ENCODE measurements at regions not wholly inside any gene's neighbourhood (a gene's known extent, or its start where the extent isn't known, plus 50 kb on each side); places are given as distances from the start of the nearest gene placed in this dataset.

- in situ Hi-C loops (cut with HindIII; ENCODE audit: low pct_unique_long_range_greater_than_20kb, low sequenced_read_pairs): no loop called here
- no peak for DNase-seq (ENCODE audit: low read depth, low spot score)
These were observed 337.5 kb downstream of the ZSWIM6 start for GRCh38 chr5:61669531-61669930.

DNA sequence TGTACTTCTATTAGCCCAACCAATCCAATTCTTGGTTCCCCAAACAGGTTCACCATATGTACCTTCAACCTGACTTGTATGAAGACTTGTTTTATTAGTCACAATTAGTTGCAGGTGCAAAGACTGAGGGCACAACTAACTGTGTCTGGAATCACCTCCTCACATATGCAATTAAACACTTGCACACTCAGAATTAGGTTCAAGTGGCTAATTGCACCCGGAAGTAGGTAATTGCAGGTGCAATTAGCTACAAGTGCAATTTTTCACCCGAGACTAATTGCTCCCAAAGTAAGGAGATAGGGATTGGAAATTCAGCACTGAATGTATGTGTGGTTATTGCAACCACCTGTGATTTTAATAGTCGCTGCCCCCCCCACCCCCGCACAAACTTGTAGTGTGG is 338.9 kb downstream of the ZSWIM6 start:
- DNase-seq (ENCODE audit: low read depth, low spot score): no peak
- in situ Hi-C loops (cut with HindIII; ENCODE audit: low pct_unique_long_range_greater_than_20kb, low sequenced_read_pairs): no loop called here

DNA sequence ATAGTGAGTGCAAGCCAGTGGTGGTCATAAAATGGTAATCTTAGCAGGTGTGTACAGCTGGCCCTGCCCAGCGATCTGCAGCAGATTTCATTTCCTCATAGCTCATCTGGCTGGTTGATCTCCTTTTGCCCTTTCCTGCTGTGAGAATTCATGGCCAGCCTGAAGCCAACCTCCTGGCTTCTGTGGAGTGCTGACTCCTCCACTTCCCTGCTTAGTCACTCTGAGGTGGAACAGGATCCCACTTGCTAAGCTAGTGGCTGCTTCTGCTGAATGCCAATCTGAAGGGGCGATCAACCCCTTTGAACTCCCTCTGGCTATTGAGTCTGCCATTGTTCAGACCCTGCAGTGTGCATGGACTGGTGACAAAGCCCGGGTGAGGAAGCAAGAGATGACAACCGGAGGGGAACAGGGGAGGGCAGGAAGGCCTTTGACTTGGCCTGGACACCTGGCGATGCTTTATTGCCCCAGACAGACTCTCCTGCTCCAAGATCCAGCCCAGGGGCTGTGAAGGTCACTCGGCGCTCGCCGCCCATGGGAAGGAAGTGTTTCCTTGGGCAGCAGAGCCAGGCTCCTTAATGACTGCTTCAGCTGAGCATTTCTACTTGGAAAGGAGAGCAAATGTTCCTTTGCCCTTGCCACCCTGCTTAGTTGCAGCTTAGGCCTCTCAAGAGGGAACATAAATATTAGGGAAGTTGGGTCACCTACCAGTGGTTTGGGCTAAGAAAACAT is 341.1 kb downstream of the ZSWIM6 start:
- in situ Hi-C loops (cut with HindIII; ENCODE audit: low pct_unique_long_range_greater_than_20kb, low sequenced_read_pairs): no loop called here
- no peak for DNase-seq (ENCODE audit: low read depth, low spot score)

DNA sequence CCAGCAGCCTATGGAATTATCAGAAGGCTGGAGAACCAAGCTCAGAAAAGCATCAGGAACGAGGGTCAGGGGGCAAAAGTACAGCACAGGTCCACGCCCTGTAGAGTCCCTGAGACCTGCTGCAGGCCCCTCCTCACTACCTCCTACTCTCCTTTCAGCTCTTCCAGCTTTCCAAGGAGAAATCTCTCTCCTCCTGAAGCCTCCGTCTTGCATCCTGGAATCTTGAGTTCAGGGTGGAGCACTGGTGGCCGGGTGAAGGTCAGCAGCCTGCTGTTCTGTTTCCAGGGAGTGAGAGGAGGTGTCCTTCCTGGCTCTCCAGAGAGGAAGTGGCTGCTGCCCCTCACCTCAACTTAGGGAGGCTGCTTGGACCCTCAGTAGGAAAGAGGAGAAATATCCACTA is 342.3 kb downstream of the ZSWIM6 start:
- in situ Hi-C loops (cut with HindIII; ENCODE audit: low pct_unique_long_range_greater_than_20kb, low sequenced_read_pairs): no loop called here
- no peak for DNase-seq (ENCODE audit: low read depth, low spot score)

GRCh38 chr5:61675015-61675692 is 343.1 kb downstream of the ZSWIM6 start:
- DNase-seq (ENCODE audit: low read depth, low spot score): peak; percentile 58
- in situ Hi-C loops (cut with HindIII; ENCODE audit: low pct_unique_long_range_greater_than_20kb, low sequenced_read_pairs): no loop called here

- in situ Hi-C loops (cut with HindIII; ENCODE audit: low pct_unique_long_range_greater_than_20kb, low sequenced_read_pairs): no loop called here
- no peak for DNase-seq (ENCODE audit: low read depth, low spot score)
These were observed 345.2 kb downstream of the ZSWIM6 start for GRCh38 chr5:61677220-61677619.

DNA sequence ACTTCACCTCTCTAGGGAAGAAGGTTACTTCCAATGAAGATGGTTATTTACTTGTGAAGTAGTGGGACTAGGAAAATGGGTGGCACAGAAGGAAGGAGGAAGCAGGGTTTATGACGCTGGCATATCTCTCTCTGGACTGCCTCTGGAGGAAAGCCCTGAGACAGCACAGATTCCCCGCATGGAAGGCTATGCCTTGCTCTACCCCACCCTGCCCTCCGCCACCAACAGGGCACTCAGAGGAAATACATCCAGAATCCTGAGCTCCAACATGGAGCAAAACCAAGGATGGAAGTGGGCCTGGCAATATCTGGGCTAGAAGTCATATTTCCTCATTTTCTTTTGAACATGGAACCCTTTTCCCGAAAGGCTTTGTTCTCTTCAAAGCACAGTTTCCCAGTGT is 346.9 kb downstream of the ZSWIM6 start:
- in situ Hi-C loops (cut with HindIII; ENCODE audit: low pct_unique_long_range_greater_than_20kb, low sequenced_read_pairs): no loop called here
- peak; percentile 82 for DNase-seq (ENCODE audit: low read depth, low spot score)

- DNase-seq (ENCODE audit: low read depth, low spot score): no peak
- in situ Hi-C loops (cut with HindIII; ENCODE audit: low pct_unique_long_range_greater_than_20kb, low sequenced_read_pairs): no loop called here
These were observed 347.5 kb downstream of the ZSWIM6 start for GRCh38 chr5:61679562-61679961.

DNA sequence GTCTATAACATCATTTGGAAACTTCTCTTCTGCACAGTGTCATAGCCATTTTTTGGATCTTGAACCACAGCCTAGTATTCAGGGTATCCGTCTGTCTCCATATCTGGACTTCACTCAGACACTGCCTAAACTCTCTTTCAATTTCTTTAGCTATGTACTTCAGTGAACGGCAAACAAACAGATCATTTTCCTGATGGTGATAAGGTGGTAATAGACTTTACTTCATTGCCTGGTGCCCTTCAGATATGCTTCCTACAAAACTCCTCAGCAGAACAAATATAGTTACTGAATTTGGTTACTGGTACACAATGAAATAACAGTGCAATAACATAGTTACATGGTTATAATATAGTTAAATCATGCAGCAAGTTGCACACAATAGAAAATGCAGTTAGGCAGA is 348.2 kb downstream of the ZSWIM6 start:
- in situ Hi-C loops (cut with HindIII; ENCODE audit: low pct_unique_long_range_greater_than_20kb, low sequenced_read_pairs): no loop called here
- DNase-seq (ENCODE audit: low read depth, low spot score): no peak

GRCh38 chr5:61683148-61683547 is 351.1 kb downstream of the ZSWIM6 start:
- no peak for DNase-seq (ENCODE audit: low read depth, low spot score)

DNA sequence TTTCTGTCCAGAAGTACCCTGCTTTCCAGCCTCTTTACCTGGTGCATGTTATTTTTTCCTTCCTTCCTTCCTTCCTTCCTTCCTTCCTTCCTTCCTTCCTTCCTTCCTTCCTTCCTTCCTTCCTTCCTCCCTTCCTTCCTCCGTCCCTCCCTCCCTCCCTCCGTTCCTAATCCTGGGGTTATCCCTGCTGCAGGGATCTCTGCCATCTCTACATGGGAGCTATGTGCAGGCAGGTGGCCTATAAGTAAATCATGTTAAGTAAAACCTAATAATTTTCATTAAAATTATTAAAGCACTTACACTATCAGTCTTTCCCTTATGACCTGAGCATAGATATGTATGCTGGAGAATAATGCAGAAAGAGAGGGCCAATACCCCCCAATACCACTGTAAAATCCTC is 351.9 kb downstream of the ZSWIM6 start:
- in situ Hi-C loops (cut with HindIII; ENCODE audit: low pct_unique_long_range_greater_than_20kb, low sequenced_read_pairs): no loop called here

More at GRCh38 chr5:61683148-61683547, 351.1 kb downstream of the ZSWIM6 start:
- in situ Hi-C loops (cut with HindIII; ENCODE audit: low pct_unique_long_range_greater_than_20kb, low sequenced_read_pairs): no loop called here

DNA sequence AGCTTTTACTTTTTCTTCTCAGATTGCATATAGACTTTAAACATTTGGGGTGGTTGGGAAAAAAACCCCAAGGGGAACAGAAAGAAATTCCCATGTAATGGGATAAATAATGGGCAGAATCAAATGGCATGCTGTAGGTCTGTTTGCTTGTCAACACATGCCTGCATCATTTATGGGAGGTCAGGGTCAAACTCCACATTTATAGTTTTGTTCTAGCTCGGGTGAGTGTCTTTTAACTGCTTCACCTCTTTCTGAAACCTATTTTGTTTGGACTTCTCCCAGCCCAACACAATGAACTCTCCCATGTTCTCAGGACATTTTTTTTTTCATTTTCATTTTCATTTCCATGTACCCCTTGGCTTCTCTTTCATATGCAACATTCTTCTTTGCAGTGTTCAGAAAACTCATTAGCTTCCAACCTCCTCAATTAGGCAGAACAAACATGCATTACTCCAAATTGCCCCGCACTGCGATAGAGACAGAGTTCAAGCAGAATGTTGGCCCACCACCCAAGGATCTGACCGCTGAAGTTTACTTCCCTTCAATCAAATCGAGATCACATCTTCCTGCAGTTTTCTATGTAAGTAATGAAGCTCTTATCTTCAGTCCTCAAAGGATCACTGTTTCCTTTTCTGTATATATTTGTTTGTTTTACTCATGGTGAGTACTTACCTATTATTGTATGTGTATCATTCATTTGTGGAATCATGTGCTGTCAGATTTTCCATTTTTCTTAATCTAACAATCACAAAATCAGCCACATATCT is 354.6 kb downstream of the ZSWIM6 start:
- DNase-seq (ENCODE audit: low read depth, low spot score): no peak
- in situ Hi-C loops (cut with HindIII; ENCODE audit: low pct_unique_long_range_greater_than_20kb, low sequenced_read_pairs): no loop called here

More for the DNA sequence above, 351.9 kb downstream of the ZSWIM6 start:
- DNase-seq (ENCODE audit: low read depth, low spot score): no peak

- DNase-seq (ENCODE audit: low read depth, low spot score): no peak
- in situ Hi-C loops (cut with HindIII; ENCODE audit: low pct_unique_long_range_greater_than_20kb, low sequenced_read_pairs): no loop called here
These were observed 355.3 kb downstream of the ZSWIM6 start for GRCh38 chr5:61687371-61687770.

- in situ Hi-C loops (cut with HindIII; ENCODE audit: low pct_unique_long_range_greater_than_20kb, low sequenced_read_pairs): no loop called here
- no peak for DNase-seq (ENCODE audit: low read depth, low spot score)
These were observed 357.2 kb downstream of the ZSWIM6 start for GRCh38 chr5:61689153-61689846.

DNA sequence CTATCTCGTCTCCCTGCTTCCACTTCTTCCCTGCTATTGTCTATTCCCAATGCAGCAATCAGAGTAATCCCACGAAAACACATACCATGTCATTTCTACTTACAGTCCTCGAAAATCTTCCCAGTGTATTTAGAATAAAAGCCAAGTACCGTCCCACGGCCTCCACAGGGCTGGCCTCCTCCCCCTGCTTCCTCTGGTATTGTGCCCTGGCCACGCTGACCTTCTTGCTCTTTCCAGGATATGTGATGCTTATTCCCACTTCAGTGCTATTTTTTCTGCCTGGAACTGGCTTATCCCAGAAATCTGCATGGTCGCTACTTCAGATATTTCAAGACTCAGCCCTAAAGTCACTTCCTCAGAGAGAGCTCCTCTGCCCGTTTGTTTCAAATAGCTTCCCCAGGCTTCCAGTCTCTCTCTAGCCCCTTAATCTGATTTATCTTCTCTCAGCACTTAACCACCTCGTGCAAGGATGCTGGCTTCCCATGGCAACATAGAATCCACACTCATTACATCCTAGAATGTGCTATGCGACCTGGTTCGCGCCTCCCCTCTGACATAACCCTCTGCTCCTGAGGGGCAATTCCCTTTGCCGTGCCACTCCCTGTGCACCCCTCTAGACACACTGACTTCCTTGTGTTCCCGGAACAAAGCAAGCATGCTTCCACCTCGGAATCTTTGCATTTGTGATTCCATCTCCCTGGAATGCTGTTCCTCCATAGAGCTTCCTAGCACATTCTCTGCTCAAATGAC is 365.9 kb downstream of the ZSWIM6 start:
- DNase-seq (ENCODE audit: low read depth, low spot score): no peak
- in situ Hi-C loops (cut with HindIII; ENCODE audit: low pct_unique_long_range_greater_than_20kb, low sequenced_read_pairs): no loop called here

DNA sequence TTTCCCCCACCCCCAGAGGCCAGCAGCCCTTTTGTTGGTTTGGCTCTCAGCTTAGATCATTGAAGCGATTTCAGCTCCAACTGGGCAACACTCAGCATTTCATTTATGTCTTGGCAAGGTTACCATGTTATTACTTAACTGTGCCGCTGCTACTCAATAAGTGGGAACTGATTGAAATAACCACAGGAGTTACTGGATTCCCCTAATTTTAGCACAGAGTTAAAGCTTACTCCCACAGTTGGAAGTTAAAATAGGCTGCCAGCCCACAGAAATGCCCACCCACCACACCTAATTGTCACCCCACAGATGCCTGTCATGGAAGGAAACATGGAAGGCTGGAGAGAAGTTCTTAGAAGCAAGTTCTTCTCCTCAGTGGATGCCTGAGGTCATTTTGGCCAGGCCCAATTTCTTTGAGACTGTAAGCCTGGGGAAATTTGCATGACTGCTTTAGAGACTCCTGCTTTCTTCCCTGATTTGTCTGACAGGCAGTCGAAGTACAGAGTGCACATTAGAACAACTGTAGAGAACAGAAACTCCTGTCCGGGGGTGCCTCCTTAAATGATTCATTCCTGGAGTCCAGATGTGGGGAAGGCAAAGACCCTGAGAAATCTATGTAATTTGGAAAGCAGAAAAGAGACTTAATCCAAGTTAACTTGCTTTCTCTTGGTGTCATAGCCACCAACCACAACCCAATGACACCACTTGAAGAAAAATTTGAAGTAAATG is 370.0 kb downstream of the ZSWIM6 start:
- in situ Hi-C loops (cut with HindIII; ENCODE audit: low pct_unique_long_range_greater_than_20kb, low sequenced_read_pairs): no loop called here
- no peak for DNase-seq (ENCODE audit: low read depth, low spot score)

DNA sequence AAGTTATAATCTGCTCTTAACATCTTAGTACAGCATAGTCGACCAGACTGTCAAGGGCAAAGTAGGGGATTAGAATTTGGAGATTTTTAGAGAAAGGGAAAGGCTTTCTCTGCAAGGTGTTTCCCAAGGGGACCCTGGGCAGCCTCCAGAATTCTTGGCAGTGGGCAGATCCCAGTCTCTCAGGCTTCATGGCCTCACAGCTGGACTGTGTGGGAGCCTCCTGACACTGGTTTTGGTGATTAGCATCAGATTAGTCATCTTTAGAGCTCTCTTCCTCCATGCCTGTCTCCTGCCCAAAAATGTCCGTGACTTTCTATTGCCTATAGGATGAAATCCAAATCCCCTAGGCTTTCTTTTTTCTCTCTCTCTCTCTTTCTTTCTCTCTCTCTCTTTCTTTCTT is 370.7 kb downstream of the ZSWIM6 start:
- no peak for DNase-seq (ENCODE audit: low read depth, low spot score)
- in situ Hi-C loops (cut with HindIII; ENCODE audit: low pct_unique_long_range_greater_than_20kb, low sequenced_read_pairs): no loop called here

Data from SK-MEL-5 (cell line).